Skeletal muscle cell (primary cell): ENCODE measurements at regions not wholly inside any gene's neighbourhood (a gene's known extent, or its start where the extent isn't known, plus 50 kb on each side); places are given as distances from the start of the nearest gene placed in this dataset.

Source experiments
- DNase-seq: peaks from one replicate; pipeline ENCODE4 v3.0.0-alpha.2; 2010; ENCODE audit warnings: low read depth
- H3K4me3 ChIP-seq: 2 replicates; pipeline ENCODE4 v1.5.1; 2011; ENCODE audit warnings: low read depth, mild to moderate bottlenecking, control low read depth, low read length, moderate library complexity

DNA sequence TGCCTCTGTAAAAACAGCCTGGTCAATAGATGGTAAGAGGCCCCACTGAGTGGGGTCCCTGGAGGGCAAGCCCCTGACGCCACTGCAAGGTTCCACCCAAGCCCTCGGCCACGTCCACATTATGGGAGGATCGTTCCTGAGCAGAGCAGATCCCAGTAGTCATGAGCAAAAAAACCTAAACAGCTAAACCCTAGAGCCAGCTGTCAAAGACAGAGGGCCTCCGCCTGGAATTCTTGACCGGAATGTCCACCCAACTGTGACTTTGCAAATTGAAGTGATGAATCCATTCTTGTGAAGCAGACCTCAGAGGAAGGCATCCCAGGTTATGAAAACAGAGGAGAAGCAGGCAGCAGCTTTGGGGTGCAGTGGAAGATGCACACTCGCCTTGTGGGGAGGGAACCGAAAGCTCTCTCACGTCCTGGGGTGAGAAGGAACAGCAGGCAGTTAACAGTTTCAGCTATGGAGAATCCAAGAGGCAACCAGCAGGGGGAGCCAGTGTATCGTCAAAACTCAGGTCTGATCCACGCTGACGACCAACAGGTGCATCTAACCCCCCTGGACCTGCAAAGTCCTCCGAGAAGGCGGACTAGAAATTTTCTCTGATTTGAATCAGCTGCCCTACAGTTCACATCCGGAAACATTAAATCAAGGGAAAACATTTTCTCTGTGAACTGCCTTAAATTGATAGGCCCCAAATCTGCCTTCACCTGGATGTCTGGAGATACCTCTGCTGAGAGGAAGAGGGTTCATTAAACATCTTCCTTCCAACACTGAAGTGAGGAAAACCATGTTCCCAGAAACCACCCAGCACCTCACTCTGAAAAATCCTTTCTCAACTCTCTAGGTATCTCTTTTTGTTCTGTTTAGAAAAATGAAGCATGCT lies 139.1 kb upstream of the PFKP start:
- no peak overlapping the region for H3K4me3 ChIP-seq
- DNase-seq: no peak

DNA sequence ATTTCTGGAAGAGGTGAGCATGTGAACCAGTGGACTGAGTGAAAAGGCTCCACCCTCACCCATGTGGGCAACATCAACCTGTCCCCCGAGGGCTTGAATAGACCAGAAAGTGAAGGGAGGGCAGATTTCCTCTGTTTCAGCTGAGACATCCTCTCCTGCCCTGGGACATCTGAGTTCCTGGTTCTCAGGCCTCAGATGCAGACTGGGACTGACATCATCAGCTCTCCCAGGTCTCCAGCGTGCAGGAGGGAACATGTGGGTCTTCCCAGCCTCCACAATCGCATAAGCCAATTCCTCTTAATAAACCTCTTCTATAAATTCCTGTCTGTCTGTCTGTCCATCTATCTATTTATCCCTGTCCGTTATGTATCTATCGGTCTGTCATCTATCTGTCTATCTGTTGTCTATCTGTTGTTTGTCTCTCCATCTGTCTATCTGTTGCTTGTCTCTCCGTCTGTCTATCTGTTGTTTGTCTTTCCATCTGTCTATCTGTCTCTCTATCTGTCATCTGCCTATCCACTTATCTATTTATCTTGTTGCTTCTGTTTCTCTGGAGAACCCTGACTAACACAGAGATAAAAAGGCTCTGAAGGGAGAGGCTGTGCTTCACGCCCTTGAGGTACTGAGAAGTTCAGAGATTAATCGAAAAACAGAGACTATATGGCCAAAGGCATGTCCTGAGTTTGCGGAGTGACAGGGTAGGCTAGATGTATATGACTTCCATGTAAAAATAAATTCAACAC lies 140.3 kb upstream of the PFKP start:
- DNase-seq: no peak
- H3K4me3 ChIP-seq: no peak overlapping the region

DNA sequence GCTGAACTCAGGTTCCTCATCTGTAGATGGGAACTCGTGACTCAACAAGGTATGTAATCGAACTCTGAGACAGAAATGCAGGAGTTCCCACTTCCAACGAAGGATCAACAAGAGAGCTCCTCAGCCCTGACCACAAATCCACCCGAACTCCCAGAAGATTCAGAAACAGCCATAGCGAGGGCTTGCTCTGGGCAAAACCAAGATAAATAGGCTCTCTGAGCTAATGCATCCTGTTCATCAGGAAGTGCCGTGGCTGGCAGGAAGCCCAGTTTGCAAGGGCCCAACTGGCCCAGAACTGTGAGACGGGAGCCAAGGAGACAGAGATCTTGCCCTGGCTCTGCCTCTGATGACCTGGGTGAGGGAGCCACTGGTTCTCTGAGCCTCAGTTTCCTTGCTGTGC lies 141.7 kb upstream of the PFKP start:
- DNase-seq: peak; percentile 16

DNA sequence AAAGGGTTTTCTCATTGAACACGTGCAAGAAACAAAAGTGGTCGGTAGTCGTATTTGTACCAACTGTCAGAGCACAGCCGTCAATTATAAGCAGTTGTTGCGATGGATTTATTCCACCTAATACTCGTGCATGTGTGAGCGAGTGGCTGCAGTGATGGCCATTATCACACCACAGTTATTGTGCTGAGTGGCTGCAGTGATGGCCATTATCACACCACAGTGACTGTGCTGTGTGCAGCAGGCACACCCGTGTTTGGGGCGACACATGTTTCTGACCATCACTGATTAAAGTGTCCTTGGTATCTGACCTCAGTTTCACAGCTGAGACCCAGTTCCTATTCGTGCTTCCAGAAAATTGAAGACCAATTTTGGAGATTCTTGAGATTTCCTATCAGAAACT lies 142.9 kb upstream of the PFKP start:
- H3K4me3 ChIP-seq: no peak overlapping the region
- DNase-seq: no peak

More for the DNA sequence above, 141.7 kb upstream of the PFKP start:
- H3K4me3 ChIP-seq: no peak overlapping the region

DNA sequence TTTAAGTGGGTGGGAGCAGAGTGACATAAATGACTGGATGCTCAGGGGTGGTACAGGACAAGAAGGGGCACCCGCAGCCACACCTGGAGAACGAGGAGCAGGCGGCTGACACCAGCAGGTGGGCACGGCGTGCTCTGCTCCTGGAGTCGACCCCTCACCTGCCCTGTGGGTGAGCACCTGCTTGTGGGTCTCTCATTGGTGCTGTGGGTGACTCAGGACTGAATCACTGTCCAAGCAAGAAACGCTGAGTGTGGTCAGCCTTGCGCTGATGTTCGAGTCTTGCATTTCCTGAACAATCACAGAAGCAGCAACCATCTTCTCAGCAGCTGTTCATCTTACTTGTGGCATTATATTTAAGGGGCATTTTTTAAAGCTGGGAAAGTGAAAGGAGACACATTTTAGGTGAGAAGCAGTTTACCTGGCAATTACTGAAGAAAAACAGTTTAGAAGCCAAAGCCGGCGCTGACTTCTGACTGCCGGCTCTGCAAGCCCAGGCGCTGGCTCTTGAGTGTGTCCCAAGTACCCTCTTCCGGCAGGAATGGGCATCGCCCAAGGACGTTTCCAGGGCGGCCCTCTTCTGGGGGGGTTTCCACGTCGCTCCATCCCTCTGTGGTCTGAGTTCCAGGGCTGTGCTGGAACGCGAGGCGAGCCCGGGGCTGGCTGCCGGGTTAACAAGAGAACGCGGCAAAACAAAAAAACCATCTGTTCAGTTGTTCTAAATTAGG lies 145.2 kb upstream of the PFKP start:
- DNase-seq: no peak
- H3K4me3 ChIP-seq: no peak overlapping the region

DNA sequence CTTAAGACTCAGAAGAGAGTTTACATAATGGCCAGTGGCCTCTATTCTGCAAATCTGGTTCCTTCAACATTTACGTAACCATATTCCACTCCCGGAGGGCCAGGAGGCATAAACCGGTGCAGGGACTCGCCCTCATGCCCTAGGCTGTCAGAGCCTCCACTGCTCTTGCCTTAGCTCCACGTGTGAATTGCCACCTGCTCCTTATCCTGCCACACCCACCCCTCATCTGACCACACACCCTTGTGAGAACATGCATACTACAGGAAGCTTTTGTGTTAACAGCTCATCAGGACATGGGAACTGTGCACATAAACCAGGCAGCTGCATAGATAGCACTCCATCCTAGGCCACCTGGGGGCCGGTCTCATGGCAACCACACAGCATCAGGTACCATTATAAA lies 146.7 kb upstream of the PFKP start:
- no peak for DNase-seq
- H3K4me3 ChIP-seq: no peak overlapping the region

DNA sequence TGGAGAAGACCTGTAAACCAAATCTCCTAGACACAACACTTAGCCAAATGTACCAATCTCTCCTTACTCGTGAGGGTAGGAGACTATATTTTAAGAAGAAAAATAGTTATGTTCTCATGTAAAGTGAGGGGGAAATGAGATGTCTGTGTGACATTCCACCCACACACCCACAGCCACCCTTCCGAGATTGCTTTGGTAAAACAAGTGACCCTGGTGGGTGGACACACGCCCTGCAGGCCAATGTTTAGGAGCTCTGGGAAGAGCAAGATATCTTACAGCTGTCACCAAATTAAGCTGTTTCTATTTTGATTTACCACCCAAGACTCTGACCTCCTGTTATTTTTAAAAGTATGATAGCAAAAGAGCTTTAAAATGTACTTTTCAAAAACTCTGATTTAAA lies 147.2 kb upstream of the PFKP start:
- no peak for DNase-seq
- no peak overlapping the region for H3K4me3 ChIP-seq

DNA sequence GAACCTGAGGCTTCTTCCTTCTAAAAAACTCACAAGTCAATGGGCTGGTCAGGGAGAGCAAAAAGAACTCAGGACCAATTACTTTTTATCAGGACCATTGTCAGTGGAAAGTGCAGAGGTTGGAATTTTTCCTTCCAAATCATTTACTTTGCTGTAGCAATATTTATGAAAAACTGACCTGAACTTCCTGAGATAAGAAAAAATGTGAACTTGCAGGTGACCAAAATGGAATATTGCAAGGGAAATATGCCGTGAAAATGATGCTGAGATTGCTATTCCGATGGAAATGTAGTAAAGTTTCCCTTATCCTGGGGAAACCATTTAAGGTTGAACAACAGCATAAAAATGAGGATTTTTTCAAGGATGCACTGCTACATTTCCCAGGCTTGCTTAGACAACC lies 148.3 kb upstream of the PFKP start:
- no peak for DNase-seq
- no peak overlapping the region for H3K4me3 ChIP-seq

DNA sequence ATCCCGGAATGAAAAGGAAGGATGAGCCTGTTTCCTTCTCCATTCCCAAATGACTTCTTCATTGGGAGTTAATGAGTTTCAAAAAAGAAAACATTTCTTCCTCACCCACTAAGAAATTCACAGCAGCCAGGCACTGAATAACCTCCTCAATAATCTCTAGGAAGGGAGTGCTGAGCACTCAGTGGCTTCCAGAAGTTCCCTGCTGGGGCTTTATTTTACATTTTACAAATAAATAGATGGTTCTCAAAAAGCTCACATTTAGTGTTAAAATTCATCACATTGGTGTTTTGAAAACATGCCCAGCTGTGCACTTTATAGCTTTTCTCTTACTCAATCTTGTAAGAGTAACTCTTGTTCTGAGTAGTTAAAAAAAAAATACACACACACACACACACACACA lies 148.9 kb upstream of the PFKP start:
- no peak overlapping the region for H3K4me3 ChIP-seq

DNA sequence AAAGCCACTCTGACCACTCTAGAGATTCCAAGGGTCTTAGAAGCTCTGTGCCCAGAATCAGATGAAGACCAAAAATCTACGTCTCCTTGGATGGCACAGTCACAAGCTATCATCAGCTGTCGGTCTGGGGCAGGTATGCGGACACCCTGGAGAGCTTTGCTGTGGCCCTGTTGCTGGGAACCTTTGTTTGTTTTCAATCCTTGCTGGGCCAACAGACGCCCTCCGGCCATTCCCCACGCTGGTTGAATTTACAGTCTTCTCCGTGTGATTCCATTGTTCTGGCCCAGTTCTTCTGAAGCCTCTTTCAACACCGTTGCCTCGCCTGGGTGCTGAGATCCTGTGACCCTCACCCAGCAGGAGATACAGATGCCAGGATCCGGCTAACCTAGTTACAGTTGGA lies 149.4 kb upstream of the PFKP start:
- DNase-seq: no peak
- no peak overlapping the region for H3K4me3 ChIP-seq

More for the DNA sequence above, 148.9 kb upstream of the PFKP start:
- DNase-seq: no peak

DNA sequence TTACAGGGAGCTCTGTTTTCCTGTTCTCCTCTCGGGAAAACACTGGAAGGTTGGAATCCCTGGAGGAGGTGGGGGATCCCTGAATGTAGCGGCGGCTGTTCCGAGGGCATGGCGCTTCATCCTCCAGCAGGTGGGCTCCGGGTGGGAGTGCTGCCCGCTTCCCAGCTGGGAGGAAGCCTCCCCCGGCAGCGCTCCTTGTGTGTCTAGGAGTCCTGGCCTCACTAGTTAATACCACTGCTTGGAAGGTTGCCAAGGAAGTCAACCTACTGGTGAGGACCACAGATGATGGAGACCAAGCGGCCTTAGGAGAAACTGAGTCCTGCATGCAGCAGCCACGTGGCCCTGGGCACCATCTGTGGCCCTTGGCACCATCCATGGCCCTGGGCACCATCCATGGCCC lies 151.9 kb upstream of the PFKP start:
- H3K4me3 ChIP-seq: no peak overlapping the region
- no peak for DNase-seq

DNA sequence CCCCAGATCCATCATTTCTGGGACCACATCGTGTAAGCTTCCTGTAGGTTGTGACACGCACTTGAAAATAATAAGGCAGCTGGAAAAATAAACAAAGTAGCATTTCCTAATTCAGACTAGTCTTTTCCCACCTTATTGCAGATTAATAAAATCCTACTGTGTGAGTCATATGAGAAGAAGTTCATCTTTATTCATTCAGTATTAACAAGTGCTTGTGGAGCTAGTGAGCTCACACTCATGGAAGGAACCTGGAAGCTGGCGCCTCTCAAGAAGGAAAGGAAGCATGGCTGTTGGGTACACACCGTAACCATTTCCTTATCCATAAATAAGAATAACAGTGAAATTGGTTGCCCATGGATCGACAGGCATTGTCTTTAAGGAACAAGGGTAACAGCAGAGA lies 152.6 kb upstream of the PFKP start:
- no peak overlapping the region for H3K4me3 ChIP-seq
- no peak for DNase-seq

DNA sequence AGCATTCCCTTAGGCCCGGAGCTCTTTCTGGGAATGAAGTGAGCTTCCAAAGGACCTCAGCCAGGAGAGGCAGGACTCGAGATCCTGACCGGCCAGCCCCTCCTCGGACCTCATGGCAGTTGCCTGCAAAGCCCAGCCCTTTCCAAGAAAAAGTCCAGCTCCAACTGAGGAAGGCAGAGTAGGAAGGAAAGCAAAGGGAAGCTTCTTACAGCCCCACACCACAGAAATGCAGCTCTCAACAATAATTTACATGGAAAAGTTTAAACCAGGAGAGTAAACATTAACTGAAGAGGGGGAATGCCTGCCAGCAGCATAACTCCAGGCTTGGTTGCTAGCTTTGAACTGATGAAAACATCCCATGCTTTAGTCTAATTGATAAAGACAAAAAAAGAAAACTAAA lies 153.9 kb upstream of the PFKP start:
- DNase-seq: no peak

DNA sequence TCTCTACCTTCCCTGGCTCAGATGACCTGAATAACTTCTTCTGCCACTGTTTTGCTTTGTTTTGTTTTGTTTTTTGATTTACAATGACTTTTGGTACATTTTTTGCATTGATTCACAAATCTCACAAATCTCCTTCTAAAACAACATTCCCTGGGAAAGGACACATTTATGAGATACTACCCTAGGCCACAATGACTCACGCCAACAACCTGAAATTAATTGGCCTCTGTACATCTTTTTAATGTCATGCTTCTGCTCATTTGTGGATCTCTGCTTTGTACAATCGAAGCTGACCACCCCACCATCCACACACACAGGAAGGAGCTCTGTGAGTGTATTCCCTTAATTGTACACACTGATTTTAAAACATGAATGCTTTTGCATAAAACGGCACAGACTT lies 156.7 kb upstream of the PFKP start:
- no peak for DNase-seq
- no peak overlapping the region for H3K4me3 ChIP-seq

More for the DNA sequence above, 153.9 kb upstream of the PFKP start:
- H3K4me3 ChIP-seq: no peak overlapping the region

DNA sequence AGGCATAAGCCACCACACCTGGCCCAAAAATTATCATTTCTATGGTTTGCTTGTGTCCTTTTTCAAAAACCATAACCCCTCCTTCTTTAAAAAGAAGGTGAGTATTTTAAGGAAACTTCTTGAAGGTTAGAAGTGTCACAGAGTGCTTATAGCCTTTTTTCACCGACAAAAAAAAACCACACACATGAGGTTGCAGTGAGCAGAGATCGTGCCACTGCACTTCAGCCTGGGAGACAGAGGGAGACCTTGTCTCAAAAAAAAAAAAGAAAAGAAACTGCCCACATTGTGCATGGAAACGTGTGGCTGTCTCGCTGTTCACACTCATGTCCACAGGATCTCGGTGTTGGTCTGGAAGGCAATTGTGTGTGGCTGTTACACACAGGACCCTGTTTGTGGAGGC lies 157.4 kb upstream of the PFKP start:
- no peak for DNase-seq
- no peak overlapping the region for H3K4me3 ChIP-seq

DNA sequence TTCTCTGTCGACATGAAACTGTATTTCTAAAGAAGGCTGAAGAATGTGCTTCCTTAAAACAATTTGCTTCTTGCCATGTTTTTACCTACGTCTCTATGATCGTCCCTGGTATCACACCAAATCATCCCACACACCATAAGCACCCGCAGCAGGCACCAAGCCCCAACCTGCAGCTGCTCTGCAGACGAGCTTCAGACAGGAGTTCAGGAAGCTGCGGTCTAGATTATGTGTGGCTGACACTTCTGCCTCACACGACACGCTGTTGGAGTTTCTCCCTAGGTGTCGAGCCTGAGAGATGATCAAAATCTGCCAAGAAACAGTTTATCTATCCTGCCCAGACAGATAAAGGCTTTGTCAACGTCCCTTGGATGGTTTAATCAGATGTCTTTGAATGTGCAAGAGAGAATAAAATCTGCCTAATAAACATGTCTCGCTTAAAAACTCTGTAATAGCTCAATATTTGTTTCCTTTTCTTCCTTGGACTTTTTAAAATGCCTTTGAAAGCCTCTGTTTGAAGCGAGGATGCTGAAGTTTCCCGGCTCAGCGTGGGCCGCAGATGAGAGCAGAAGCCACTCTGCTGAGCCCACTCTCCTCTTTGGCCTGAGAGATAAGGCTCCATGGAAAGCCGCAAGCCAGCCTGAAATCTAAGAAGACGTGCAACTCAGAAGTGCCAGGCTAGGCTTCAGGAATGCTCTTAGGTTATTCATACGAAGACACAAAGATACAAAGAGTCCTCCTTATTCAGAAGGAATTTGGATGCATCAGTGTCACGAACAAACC lies 158.3 kb upstream of the PFKP start:
- no peak for DNase-seq
- H3K4me3 ChIP-seq: no peak overlapping the region

DNA sequence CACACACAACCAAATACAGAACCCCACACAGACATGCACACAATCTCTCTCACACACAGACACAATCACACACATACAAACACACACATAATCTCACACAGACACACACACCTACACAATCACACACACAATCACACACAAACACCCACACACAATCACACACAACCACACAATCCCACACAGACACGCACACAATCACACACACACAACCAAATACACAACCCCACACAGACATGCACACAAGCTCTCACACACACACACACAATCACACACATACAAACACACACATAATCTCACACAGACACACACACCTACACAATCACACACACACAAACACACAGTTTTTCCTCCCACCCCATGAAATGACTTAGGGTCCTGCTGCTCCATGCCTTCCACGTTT lies 160.4 kb upstream of the PFKP start:
- no peak overlapping the region for H3K4me3 ChIP-seq
- DNase-seq: no peak

DNA sequence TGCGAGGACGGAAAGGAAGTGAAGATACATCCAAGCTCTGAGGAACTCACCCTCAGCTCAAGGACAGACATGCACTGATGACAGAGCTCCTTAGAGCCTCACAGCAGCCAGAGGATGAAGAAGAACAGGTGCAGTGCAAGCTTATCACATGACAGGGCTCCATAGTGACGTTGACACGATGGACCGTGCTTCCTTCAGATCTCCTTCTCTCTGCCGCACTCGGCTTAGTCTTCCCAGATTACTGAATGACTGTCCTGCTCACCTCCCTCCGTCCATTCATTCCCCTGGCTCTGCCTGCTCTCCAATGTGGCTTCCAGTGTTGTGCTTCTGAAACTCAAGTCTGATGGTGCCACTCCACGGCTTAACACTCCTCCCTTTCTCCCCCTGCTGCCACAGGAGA lies 161.5 kb upstream of the PFKP start:
- DNase-seq: no peak
- H3K4me3 ChIP-seq: no peak overlapping the region

DNA sequence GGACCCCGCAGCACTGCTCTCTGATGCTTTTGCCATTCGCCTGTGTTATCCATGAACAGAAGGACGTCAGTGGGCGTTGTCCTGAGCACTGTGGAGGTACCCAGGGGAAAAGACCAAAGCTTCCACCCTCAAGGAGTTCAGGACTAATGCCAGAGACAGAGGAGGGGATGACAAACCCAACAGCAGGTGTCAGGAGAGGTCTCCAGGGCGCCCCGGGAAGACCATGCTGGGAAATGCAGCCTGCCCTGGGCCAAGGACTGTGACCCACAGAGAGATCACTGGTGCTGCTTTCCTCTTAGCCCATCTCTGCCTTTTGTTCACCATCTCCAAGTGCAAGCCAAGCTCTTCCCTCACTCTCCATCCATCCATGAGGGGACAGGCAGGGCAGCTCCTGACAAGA lies 166.8 kb upstream of the PFKP start:
- DNase-seq: no peak
- H3K4me3 ChIP-seq: no peak overlapping the region
